NCI-H748 (cell line): ENCODE measurements at regions not wholly inside any gene's neighbourhood (a gene's known extent, or its start where the extent isn't known, plus 50 kb on each side); places are given as distances from the start of the nearest gene placed in this dataset.

Experiments used
- DNase-seq: peaks from one replicate; lab custom pipeline; 2025; ENCODE audit not compliant: unreplicated experiment; lab: John Stamatoyannopoulos, UW

DNA sequence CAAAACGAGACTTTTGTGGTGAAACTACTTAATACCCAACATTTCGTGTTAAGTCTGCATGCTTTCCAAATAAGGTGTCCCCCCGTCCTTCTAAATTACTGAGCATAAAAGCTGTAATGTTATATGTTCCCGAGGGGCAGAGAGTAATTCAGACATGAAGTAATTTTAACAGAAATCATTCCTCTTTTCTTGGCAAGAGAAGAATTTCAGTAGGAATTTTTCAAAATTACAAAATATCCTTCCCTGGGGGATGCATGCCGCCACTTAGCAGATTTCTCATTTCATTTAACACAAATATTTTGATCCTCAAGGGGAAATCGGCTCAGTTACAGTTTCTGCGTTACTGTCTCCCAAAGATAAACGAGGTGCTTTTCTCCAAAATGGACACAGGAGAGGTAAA is 213.2 kb upstream of the RHOBTB1 start:
- no peak for DNase-seq

DNA sequence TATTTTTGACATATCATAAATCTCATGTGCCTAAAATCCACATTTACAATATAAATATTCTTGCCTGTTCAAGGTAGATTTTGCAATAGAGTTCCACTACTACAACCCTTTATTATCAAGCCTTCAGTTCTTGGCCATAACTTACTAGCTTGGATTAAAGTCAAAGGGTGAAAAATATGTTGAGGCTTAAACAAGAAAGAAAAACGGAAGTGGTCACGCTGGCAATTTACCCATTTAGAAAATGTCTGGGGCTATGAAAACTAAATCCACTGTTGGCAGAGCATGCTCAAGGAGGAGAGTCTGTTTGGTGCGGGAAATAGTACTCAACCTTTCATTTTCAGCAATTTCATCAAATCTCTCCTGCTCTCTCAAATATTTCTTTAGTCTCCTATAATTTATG is 209.8 kb upstream of the RHOBTB1 start:
- no peak for DNase-seq

DNA sequence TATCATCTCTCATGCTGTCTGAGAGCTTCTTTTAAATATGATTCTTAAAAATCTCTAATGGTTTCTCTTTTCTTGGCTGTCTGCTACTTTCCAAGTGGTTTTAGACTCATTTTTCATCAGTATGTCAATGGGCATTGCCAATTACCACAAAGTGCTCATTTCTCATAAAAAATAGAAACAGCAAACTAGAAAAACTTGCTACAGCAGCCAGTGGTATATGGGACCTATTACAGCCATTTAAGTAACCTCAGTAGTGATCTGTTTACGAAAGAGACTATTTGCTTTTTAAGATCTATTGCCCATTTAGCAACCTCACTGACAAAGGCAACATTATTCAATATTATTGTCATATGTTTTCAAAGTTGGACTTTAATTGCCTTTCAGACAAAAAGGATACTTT is 207.1 kb upstream of the RHOBTB1 start:
- no peak for DNase-seq

DNA sequence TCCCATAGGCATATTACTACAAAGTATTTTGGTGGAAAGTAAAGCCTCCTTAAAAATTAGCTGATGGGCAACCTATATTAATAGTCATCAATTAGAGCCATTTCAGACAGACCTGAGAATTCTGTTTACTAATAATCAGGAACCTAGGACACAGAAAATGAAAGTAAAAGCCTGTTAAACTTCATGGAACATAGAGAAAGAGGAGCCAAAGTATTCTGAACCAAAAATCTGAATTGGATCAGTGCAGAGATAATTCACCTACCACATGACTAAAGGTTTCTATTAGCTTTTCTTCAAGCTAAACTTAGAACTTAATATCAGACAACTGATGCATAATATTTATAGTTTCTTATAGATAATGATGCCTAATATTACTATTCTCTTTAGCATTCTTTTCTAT is 204.5 kb upstream of the RHOBTB1 start:
- DNase-seq, result no peak

DNA sequence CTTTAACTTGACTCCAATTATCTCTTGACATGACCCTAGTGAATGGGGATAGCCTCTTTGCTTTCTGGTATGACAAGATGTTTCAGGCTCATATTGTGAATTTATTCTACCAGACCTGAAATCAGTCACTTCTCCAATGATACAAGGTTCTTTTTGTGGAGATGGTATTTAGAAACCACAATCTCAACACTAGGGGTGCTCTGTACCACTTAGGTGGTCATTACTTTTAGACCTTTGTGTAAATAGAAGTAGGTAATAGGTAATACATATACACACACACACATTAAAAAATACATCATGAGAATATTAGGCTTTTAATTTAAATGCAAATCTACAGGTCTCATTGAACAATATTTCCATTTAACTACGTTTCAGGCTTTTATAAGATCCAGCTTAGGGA is 199.0 kb upstream of the RHOBTB1 start:
- DNase-seq, result no peak

DNA sequence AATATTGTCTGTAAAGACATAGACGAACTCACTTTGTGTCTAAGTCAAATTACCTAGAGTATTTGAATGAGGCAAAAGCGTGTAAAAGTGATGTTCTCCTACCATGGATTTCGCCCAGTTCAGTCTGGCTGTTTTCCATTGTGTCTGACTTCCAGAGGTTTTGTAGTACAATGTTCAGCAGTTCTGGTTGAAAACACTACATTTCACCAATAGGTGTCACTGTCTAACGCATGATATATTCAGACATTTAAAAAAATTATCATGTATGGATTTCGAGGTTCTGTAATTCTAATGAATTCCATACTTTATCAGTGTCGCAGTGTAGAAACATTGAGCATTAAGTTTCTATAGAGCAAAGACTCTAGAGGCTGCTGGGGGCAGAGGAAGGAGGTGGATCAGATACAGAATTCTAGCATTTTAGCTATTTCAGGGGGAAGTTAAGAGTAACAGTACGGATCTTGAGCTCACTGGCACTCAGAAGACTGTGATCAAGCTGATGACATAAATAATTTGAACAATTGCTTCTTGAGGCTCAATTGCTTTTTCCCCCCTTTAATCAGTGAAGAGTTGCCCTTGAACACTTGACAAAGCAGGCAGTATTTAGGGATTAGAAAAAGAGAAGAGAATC is 196.9 kb upstream of the RHOBTB1 start:
- DNase-seq, result peak; percentile 68

DNA sequence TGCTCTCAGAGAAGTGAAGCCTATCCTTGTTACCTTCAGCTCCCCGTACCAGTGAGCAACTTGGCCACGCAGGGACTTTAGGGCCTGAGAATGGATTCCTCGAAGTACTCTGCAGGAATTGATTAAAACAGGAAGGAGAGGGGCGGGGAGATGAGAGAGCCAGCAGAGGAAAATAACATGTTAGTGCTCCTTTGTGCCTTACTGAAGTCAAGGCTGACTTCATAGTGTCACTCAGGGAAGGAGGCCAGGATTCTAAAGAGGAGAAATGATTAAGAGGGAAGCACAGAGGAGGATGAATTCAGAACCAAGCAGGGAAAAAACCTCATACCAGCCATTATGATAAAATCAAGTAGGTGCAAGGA is 195.6 kb upstream of the RHOBTB1 start:
- DNase-seq, result no peak

DNA sequence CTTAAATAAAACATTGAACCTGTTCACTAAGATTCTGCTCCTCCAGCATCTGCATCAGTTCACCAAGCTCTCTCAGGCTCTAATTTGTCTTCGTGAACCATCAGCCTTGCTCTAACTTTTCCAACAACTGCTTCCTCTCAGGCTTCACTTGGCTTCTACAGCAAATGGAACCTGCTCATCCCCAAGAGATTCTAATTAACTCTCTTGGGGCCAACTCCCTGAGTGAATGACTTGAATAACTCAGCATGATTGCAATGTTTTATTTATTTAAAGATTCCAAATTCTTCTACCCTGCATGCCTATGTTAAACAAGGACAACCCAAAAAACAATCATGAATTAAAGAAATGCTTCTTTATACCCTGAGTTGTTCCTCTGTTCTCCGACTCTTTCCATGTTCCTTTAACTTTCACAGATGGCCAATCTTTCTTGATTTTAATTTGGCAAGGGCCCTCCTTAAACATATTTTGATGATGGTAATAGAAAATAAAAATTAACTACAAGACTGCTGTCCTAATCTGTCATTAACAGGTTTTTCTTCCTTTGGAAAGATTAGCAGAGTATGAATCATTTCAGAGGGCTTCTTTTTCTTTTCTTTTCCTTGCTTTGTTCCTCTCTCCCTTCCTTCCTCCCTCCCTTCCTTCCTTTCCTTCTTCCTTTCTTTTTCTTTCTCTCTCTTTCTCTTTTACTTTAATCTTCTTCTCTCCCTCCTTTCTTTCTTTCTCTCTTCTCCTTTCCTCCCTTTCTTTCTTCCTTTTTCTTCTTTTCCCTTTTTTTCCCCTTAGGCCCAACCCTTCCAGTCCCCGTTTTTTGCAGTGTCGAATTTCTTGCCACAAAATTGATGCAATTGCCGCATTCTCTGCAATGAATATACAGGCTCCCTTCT is 195.0 kb upstream of the RHOBTB1 start:
- DNase-seq, result no peak

DNA sequence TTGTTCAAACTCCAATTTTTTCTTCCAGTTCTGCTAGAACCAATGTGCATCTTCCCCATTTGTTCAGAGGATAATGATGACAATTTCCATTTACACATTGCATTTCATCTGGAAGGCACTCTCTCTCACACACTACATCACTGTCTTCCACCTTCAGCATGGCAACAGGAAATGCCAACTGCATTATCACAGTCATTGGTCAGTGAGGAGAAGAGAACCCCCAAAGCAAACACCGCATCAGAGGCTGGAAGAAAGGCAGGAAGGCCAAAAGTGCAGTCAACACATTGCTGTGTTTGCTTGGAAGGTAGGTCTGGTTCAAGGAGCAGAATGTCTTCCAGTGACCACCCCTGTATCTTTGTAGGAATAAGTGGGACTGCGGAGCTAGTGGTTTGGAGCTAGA is 192.2 kb upstream of the RHOBTB1 start:
- peak; percentile 8 for DNase-seq

DNA sequence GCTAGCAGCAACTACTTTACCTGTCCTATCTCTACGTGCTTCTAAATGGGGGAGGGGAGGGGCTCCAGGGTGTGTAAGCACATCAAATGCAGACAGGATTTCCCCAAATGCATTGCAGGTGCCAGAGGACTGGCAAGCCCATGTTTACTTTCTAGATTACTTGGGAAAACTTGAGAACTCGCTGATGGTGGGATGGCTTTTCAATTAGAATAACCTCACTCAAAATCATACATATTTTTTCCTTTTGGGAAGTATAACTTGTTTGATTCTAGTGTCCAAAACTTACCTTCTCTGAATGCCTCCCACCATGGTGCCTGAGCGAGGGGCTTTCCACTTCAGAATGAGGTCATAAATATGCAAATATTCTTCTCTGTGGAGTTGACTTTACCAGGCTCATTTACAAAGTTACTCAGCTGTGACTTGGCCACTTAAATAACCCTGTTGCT is 191.3 kb upstream of the RHOBTB1 start:
- no peak for DNase-seq

DNA sequence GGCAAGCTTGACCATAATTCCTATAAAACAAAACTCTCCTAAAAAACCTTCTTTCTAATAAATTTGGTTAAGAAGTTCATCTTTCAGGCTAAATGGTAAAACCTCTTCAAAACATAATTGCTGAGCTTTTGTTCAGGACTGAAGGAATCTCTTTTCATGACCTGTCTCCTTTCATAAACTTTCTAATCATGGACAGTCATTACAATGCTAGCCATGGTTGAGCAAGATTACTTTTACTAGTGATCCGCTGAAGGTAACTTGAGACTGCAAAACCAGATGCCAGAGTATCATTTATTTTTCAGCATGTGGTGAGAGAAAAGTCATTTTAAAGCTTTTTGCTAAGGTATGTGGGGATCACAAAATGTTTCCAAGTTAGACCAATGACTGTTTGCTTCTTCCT is 186.4 kb upstream of the RHOBTB1 start:
- no peak for DNase-seq

DNA sequence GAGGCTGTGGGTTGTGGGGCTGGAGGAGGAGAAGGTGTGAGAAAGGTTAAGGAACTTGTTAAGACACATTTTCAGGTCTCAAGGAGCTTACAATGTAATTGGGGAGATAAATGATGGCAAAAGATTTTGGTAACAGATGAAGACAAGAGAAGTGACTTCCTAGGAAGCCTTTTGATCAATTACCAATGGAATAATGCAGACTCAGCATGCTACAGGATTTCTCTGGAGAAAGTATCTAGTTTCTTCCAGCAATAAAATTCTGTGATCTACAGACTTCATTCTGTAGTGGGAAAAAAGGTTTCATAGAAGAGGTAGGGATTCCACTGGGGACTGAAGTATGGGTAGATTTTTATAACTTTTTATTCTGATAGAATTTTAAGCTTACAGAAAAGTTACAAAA is 184.2 kb upstream of the RHOBTB1 start:
- no peak for DNase-seq

DNA sequence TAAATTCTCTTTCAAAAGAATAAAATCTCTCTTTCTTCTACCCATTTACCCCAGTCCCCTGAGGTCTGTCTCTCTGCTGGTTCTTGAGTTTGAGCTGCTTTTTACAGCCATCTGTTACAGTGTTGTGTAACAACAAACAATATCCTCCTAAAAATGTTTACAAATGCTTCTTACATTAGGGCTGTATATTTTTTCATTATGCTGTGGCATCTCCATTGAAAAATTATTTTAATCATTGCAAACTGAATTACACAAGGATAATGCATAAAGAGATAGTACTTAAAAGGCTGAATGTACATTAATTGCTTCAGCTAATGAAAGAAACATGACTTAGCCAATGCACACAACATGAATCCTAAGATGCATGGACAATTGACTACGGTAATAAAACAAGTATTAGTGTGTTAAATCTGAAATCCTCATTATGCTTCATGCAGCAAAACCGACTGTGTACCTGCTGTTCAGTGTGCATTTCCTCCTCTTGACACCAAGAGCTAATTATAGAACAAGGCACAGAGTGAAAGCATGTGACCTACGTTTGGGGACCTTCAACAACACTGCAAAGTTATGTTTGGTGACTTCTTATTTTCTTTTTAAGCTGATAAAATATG is 181.7 kb upstream of the RHOBTB1 start:
- DNase-seq, result no peak

DNA sequence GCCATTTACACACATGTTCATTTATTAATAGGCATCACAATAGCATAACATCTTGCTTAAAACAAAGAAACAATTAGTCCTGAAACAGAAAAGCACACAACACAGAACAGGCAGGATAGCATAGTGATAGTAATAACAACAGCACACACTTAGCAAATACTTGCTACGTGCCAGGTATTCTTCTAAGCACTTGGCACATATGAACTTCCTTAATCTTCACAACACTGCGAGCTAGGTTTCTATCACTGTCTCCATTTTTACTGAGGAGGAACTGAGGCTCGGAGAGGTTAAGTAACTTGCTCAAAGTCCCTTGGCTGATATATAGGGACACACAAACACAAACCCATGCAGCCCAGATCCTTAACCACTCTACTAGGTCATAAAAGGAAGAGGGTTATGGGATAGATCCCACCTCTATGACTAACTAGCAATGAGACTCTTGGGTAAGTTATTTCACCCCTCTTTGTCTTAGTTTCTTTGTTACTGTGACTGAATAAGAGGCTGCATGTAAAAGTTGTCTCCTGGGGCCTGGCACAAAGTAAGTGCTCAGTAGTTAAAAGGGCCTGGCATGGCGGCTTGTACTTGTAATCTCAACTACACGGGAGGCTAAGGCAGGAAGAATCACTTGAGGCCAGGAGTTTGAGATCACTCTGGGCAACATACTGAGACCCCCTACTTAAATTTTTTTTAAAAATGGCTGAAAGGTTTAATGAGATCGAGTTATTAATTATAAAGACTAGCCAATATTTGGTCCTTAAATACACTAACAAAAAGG is 181.0 kb upstream of the RHOBTB1 start:
- DNase-seq, result no peak

DNA sequence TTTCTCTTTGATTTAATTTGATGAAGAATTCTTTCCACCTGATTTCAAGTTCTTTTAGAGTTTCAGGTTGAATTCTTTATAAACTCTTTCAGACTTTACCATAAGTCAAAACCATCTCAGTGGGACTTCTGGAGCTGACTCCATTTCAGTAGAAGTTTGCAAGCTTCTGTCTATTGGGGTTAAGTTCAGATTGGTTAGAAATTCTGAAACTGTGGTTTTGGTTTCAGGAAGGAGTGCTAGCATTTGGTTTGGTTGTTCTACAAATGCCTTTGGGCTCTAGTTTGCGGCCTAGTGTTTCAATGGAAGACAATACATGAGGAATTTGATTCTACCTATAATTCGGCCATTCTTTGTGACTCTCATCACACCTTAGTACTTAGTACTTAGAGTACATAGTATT is 176.8 kb upstream of the RHOBTB1 start:
- no peak for DNase-seq

DNA sequence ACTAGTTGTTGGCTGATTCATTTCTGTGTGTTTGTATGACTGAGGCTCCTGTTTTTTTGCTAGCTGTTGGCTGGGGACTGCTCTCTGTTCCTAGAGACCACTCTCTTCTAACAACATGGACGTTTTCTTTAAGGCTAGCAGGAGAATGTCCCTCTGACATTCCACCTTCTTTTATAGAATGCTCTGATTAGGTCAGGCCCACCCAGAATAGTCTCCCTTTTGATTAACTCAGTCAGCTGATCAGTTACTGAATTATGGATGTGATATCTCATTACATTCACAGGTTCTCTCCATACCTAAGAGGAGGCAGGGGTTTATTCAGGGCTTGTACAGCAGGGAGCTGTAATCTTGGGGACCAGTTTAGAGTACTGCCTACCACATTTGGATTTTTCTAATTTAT is 175.6 kb upstream of the RHOBTB1 start:
- DNase-seq, result no peak

DNA sequence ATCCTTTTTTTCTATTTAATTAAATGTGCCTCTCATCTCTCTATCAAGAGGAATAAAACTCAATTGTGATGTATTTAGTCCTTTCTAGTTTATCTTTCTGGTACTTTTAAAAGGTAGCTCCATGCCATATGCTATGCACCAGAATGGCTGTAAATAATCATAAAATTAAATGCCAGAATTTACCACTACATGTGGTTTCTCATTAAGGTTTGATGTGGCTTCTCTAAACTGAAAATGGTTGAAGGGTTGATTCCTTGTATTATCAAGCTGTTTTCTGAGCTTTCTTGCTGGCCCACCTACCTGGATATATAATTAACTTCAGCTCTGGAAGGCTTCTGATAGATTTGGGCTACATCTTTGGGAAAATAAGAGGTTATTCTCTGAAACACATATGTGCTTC is 171.9 kb upstream of the RHOBTB1 start:
- no peak for DNase-seq

DNA sequence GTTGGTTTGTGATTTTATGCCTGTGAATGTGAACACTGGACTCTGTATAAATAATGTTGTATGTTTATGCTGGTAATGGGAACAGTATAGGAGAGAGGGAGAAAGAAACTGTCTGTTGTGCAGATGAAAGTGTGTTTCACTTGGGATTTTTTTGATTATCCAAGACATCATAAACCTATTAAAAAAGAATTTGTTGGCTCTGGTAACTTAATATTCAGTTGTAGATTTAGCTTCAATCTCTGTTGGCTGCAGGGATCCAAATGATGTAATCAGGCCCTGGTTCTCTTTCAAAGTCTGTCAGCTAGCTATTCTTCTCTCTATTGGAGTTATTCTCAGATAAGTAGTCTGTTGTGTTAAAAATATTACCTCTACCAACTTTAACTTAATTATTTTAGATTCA is 168.8 kb upstream of the RHOBTB1 start:
- no peak for DNase-seq

DNA sequence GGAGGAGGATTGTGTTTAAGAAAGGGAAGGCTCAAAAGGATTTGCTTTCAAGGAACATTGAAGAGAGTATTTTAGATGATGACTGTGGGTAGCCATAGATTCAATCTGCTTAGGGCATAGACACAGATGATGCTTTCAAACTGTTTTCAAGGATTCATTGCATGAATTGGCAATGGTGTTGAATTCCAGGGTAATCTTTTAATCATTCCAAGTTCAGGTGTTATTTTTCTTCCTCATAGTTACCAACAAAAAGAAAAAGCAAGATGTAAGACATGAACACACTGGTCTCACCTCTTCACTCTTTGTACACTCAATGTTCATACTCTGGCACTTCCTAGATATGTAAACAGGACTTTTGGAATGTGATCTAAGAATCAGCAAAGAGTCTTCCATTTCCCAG is 167.0 kb upstream of the RHOBTB1 start:
- DNase-seq, result no peak

DNA sequence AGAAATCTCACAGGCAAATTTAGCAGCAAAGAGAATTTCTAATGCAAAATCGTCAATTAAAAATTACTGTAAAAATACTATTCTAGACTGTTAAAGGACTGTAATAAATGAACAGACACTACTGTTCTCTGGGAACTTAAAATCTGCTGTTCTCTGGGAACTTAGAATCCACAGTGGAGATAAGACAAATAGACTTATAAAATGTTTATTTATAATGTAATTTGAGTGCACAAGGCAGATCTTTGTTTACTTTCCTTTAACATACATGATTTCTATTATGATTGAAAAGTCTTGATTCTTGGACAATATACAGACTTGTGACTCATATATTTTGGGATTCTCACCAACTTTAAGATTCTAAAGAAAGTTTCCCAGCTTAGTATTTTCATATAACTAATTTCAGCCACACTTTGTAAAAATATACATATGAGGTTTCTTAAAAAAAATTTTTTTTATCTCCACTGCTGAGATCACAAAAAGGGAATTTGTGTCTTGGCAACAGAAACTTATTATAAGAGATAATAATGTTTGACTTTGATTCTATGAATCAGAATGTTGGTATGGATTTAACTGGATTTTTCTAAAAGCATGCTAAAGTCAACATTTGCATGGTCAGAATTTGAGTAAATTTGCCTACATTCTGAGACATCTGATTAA is 166.3 kb upstream of the RHOBTB1 start:
- no peak for DNase-seq

DNA sequence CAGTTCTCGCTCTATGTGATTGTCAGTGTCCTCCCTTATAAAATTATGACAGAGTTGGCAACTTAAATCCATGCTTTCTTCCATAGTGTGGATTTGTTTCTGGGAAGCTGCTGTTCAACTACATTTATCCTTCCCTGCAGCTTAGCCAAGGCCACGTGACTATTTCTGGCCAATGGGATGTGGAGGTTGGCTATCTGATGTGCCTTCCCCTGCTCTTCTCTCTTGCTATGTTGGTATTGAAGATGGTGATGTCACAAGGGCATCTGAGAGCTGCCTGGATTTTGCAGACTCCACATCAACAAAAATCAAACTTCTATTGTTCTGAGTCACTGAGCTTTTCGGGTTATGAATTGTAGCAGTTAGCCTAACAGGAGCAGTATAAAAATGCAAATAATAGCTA is 164.9 kb upstream of the RHOBTB1 start:
- no peak for DNase-seq
